B cell (primary cell): ENCODE measurements at regions not wholly inside any gene's neighbourhood (a gene's known extent, or its start where the extent isn't known, plus 50 kb on each side); places are given as distances from the start of the nearest gene placed in this dataset.

Source experiments
- ATAC-seq: fragments of 200-7000 bp; cut with Tn5 transposase; one replicate; pipeline ENCODE4 v1.10.0; 2021; ENCODE audit warnings: low read depth, mild to moderate bottlenecking, moderate number of reproducible peaks, moderate library complexity
- CTCF ChIA-PET: fragments of 350-600 bp; sonication (Branson Sonifier 250); formaldehyde crosslinking; loops from one replicate; lab custom pipeline; 2021; ENCODE audit warnings: antibody characterized with exemption, inconsistent platforms; lab: Charles Lee
- POLR2A ChIA-PET: fragments of 350-600 bp; sonication (Branson Sonifier 250); formaldehyde crosslinking; loops from one replicate; lab custom pipeline; 2021; ENCODE audit warnings: antibody characterized with exemption; lab: Charles Lee
- DNase-seq: peaks from one replicate; pipeline ENCODE4 v3.0.0; 2013
- H2AFZ ChIP-seq: 2 replicates; pipeline ENCODE4 v1.6.1; 2012; ENCODE audit warnings: mild to moderate bottlenecking, low read depth, low read length; ENCODE audit not compliant: insufficient read depth, poor library complexity, severe bottlenecking
- H3K27ac ChIP-seq, 2 donors: 1 replicate in 1 of 2; 2 replicates in 1 of 2; pipeline ENCODE4 v1.5.1; 2012 to 2013; ENCODE audit warnings: low read length in 2 of 2, mild to moderate bottlenecking in 2 of 2, moderate library complexity in 1 of 2
- H3K27me3 ChIP-seq, 4 experiments: fragments of 200-600 bp in 1 of 4; sonication (generic) in 1 of 4; replicated peaks in 1 of 4; 1 replicate in 2 of 4; 2 replicates in 2 of 4; pipeline versions ENCODE4 v1.6.1 to v1.7.0; 2013 to 2016; ENCODE audit warnings: low read length in 3 of 4, mild to moderate bottlenecking in 2 of 4, mixed read lengths in 1 of 4, moderate library complexity in 1 of 4; ENCODE audit not compliant: insufficient read depth in 4 of 4, control insufficient read depth in 3 of 4; ENCODE audit errors: control extremely low read depth in 1 of 4
- H3K36me3 ChIP-seq, 2 experiments: replicated peaks in 1 of 2; 1 replicate in 1 of 2; 2 replicates in 1 of 2; pipeline versions ENCODE4 v1.6.1 to v1.7.1; 2013; ENCODE audit warnings: low read length in 1 of 2; ENCODE audit not compliant: insufficient read depth in 2 of 2, control insufficient read depth in 1 of 2; ENCODE audit errors: control extremely low read depth in 1 of 2, extremely low read depth in 1 of 2
- H3K4me1 ChIP-seq, 2 donors: fragments of 200-600 bp in 1 of 2; sonication (generic) in 1 of 2; 1 replicate in 1 of 2; 2 replicates in 1 of 2; pipeline versions ENCODE4 v1.5.1 to v1.6.1; 2013 to 2017; ENCODE audit warnings: low read length in 2 of 2; ENCODE audit not compliant: control insufficient read depth in 2 of 2, insufficient read depth in 2 of 2
- H3K4me2 ChIP-seq: replicated peaks from 2 replicates; pipeline ENCODE3; 2012; ENCODE audit warnings: mild to moderate bottlenecking, low read depth, low read length; ENCODE audit not compliant: poor library complexity, severe bottlenecking
- H3K4me3 ChIP-seq, 5 experiments: fragments of 200-600 bp in 1 of 5; sonication (generic) in 1 of 5; 1 replicate in 3 of 5; 2 replicates in 2 of 5; pipeline versions ENCODE4 v1.5.1 to v1.7.0; 2011 to 2016; ENCODE audit warnings: low read length in 4 of 5, mild to moderate bottlenecking in 4 of 5, low read depth in 2 of 5, control low read depth in 1 of 5, moderate library complexity in 1 of 5; ENCODE audit not compliant: insufficient read depth in 1 of 5; ENCODE audit errors: control extremely low read depth in 1 of 5, extremely low read depth in 1 of 5
- H3K79me2 ChIP-seq: fragments of 200-600 bp; sonication (generic); one replicate; pipeline ENCODE4 v1.6.0; 2016; ENCODE audit warnings: low read length; ENCODE audit not compliant: control insufficient read depth, insufficient read depth
- H3K9ac ChIP-seq: fragments of 200-600 bp; sonication (generic); 2 replicates; pipeline ENCODE4 v1.6.1; 2017; ENCODE audit warnings: mild to moderate bottlenecking, low read length, moderate library complexity
- H3K9me3 ChIP-seq, 3 donors: one replicate each; pipeline versions ENCODE4 v1.6.1 to v1.7.1; 2013; ENCODE audit warnings: low read length in 2 of 3; ENCODE audit not compliant: control insufficient read depth in 2 of 3, insufficient read depth in 1 of 3; ENCODE audit errors: control extremely low read depth in 1 of 3
- H4K20me1 ChIP-seq: 2 replicates; pipeline ENCODE4 v1.6.0; 2012; ENCODE audit warnings: mild to moderate bottlenecking, low read length; ENCODE audit not compliant: insufficient read depth, control insufficient read depth, poor library complexity, severe bottlenecking
- H3K27ac Mint-ChIP-seq: one replicate; pipeline ENCODE4 v1.8.0; 2021; ENCODE audit warnings: mixed read lengths
- H3K27me3 Mint-ChIP-seq: one replicate; pipeline ENCODE4 v1.8.0; 2021; ENCODE audit warnings: mixed read lengths
- H3K4me1 Mint-ChIP-seq: one replicate; pipeline ENCODE4 v1.8.0; 2021; ENCODE audit warnings: mixed read lengths
- H3K4me3 Mint-ChIP-seq: one replicate; pipeline ENCODE4 v1.8.0; 2021; ENCODE audit warnings: mixed read lengths
- H3K9me3 Mint-ChIP-seq: one replicate; pipeline ENCODE4 v1.8.0; 2022; ENCODE audit warnings: mixed read lengths; ENCODE audit not compliant: insufficient read depth
- CTCF ChIP-seq: fragments of 200-600 bp; IDR thresholded peaks from one replicate; pipeline ENCODE4 v1.8.0; 2022; ENCODE audit warnings: antibody characterized with exemption, mild to moderate bottlenecking
- EZH2 ChIP-seq: IDR thresholded peaks from 2 replicates; pipeline ENCODE4 v1.6.1; 2012; ENCODE audit warnings: borderline replicate concordance, low read depth, mild to moderate bottlenecking, moderate library complexity, low read length; ENCODE audit not compliant: insufficient read depth, poor library complexity, severe bottlenecking
- WGBS: methylation state at CpG from one replicate; pipeline ENCODE4 v1.1.5; 2013; ENCODE audit warnings: missing lambda C conversion rate; ENCODE audit not compliant: insufficient coverage; 5-methylcytosine and 5-hydroxymethylcytosine counted together
- intact Hi-C: fragments of 100-400 bp; cut with micrococcal nuclease; formaldehyde crosslinking; loops from one replicate; pipeline ENCODE4 v1.10.0; 2022

GRCh38 chr6:6942831-6943230 lies 164.9 kb upstream of the RREB1 start:
- H3K4me1 Mint-ChIP-seq = peaks cover 12% of the 10 kb centered on the region
- Histone ChIP-seq H3K79me2 (no peaks in the 10 kb centered on the region), H3K27ac (no peak overlapping the region), H3K4me2 (peak overlapping the region; percentile 59), H3K36me3 (no peaks in the 10 kb centered on the region), H3K4me3 (no peak overlapping the region), H3K27me3 (no peaks in the 10 kb centered on the region), H2AFZ (peak overlapping the region; percentile 62), H3K9me3 (peaks cover 0 to 2% (median 0%) of the 10 kb centered on the region in 3 donors), H3K9ac (no peak overlapping the region), H3K4me1 (peaks cover 3% of the 10 kb centered on the region in 2 donors), H4K20me1 (no peaks in the 10 kb centered on the region)
- peaks cover 7% of the 10 kb centered on the region for H3K27me3 Mint-ChIP-seq
- H3K9me3 Mint-ChIP-seq = no peaks in the 10 kb centered on the region
- 5% methylated on average over 7 of the region's 13 CpGs for WGBS
- ATAC-seq = no peak
- H3K27ac Mint-ChIP-seq = no peak overlapping the region
- no peak for TF ChIP-seq CTCF
- no peak for TF ChIP-seq EZH2
- peak; percentile 23 for DNase-seq
- peak overlapping the region; percentile 71 for H3K4me3 Mint-ChIP-seq
- ChIA-PET CTCF (no interaction called here), POLR2A (no interaction called here)
- intact Hi-C loops = no loop called here

DNA sequence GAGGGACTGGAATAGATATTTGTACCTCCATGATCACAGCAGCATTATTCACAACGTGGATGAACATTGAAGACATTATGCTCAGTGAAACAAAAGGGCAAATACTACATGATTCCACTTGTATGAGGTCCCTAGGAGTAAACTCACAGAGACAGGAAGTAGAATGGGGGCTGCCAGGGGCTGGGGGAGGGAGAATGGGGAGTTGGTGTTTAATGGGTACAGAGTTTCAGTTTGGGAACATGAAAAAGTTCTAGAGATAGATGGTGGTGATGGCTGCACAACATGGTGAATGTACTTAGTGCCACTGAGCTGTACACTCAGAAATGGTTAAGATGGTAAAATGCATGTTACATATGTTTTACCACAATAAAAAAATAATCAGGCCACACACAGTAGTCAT lies 164.3 kb upstream of the RREB1 start:
- ChIA-PET POLR2A (no interaction called here), CTCF (no interaction called here)
- peaks cover 12% of the 10 kb centered on the region for H3K4me1 Mint-ChIP-seq
- H3K27ac Mint-ChIP-seq = no peak overlapping the region
- DNase-seq (no peak), ATAC-seq (no peak)
- H3K27me3 Mint-ChIP-seq = peaks cover 7% of the 10 kb centered on the region
- Histone ChIP-seq H3K36me3 (no peaks in the 10 kb centered on the region), H3K4me2 (no peak overlapping the region), H3K9me3 (peaks cover 0 to 2% (median 0%) of the 10 kb centered on the region in 3 donors), H3K27me3 (no peaks in the 10 kb centered on the region), H3K79me2 (no peaks in the 10 kb centered on the region), H3K4me1 (peaks cover 3% of the 10 kb centered on the region in 2 donors), H3K4me3 (no peak overlapping the region), H4K20me1 (no peaks in the 10 kb centered on the region), H3K9ac (no peak overlapping the region), H3K27ac (no peak overlapping the region), H2AFZ (peak overlapping the region; percentile 62)
- no peaks in the 10 kb centered on the region for H3K9me3 Mint-ChIP-seq
- no peak for TF ChIP-seq EZH2
- no peak for TF ChIP-seq CTCF
- intact Hi-C loops = no loop called here
- no peak overlapping the region for H3K4me3 Mint-ChIP-seq
- WGBS = no CpG with 5 or more reads among the region's 1 CpG
